NT2/D1 (cell line): ENCODE measurements at regions not wholly inside any gene's neighbourhood (a gene's known extent, or its start where the extent isn't known, plus 50 kb on each side); places are given as distances from the start of the nearest gene placed in this dataset.

Experiments
- DNase-seq: peaks from one replicate; pipeline ENCODE4 v3.0.0-alpha.2; 2011; ENCODE audit warnings: low read depth, low spot score
- H3K27me3 ChIP-seq: 2 replicates; pipeline ENCODE4 v1.6.0; 2011; ENCODE audit warnings: mild to moderate bottlenecking; ENCODE audit not compliant: insufficient read length, insufficient read depth
- H3K36me3 ChIP-seq: 2 replicates; pipeline ENCODE4 v1.6.1; 2011; ENCODE audit warnings: mild to moderate bottlenecking, low read length, mixed read lengths; ENCODE audit not compliant: insufficient read depth, insufficient read length
- H3K4me1 ChIP-seq: 2 replicates; pipeline ENCODE4 v1.5.1; 2011; ENCODE audit not compliant: insufficient read depth, insufficient read length
- H3K4me3 ChIP-seq: 2 replicates; pipeline ENCODE4 v1.5.1; 2011; ENCODE audit warnings: low read depth; ENCODE audit not compliant: insufficient read length
- H3K9ac ChIP-seq: 2 replicates; pipeline ENCODE4 v1.6.0; 2011; ENCODE audit warnings: low read depth; ENCODE audit not compliant: insufficient read length
- H3K9me3 ChIP-seq: 2 replicates; pipeline ENCODE4 v1.5.1; 2011; ENCODE audit warnings: mild to moderate bottlenecking, low read length; ENCODE audit not compliant: insufficient read depth
- SUZ12 ChIP-seq: IDR thresholded peaks from 2 replicates; pipeline ENCODE4 v1.6.1; 2011; ENCODE audit not compliant: insufficient read length, insufficient read depth; ENCODE audit errors: extremely low read depth
- YY1 ChIP-seq: IDR thresholded peaks from 2 replicates; pipeline ENCODE4 v1.6.1; 2011; ENCODE audit not compliant: insufficient read length, insufficient read depth
- ZNF274 ChIP-seq: IDR thresholded peaks from 2 replicates; pipeline ENCODE4 v1.6.1; 2011; ENCODE audit warnings: mild to moderate bottlenecking, low read depth, low read length

DNA sequence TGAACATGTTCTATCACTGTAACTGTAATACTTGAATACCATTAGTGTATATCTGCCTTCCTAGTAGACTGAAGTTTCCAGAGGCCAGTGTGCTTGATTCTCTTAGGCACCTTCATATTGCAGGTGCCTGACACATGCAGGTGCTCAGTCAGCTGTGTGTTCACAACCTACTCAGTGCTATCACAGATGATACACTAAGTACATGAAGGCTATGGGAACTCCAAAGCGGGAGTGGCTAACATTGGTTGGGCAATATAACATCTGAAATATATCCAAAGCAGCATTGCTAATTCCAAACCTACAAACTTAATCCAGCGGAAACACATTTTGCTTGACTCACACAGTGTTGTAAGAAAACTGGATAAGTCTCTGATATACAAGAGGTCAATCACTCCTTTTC lies 539.3 kb upstream of the ISX start:
- Histone ChIP-seq H3K4me3 (no peak overlapping the region), H3K9ac (no peak overlapping the region), H3K27me3 (no peaks in the 10 kb centered on the region), H3K36me3 (no peaks in the 10 kb centered on the region), H3K4me1 (no peaks in the 10 kb centered on the region), H3K9me3 (no peaks in the 10 kb centered on the region)
- DNase-seq = no peak
- TF ChIP-seq YY1 (no peak), ZNF274 (no peak), SUZ12 (no peak)

- no peaks in the 10 kb centered on the region for H3K4me1 ChIP-seq
- TF ChIP-seq YY1 = no peak
- no peak for TF ChIP-seq SUZ12
- no peak for TF ChIP-seq ZNF274
- DNase-seq = no peak
Observed at GRCh38 chr22:34534101-34534500, 531.9 kb upstream of the ISX start.

GRCh38 chr22:34567367-34567766 lies 498.6 kb upstream of the ISX start:
- Histone ChIP-seq H3K27me3 (no peaks in the 10 kb centered on the region), H3K4me3 (no peak overlapping the region), H3K4me1 (no peaks in the 10 kb centered on the region), H3K9me3 (no peaks in the 10 kb centered on the region), H3K36me3 (no peaks in the 10 kb centered on the region), H3K9ac (no peak overlapping the region)
- DNase-seq = no peak
- TF ChIP-seq SUZ12 = no peak
- TF ChIP-seq YY1 = no peak
- TF ChIP-seq ZNF274 = no peak

More at GRCh38 chr22:34534101-34534500, 531.9 kb upstream of the ISX start:
- no peaks in the 10 kb centered on the region for H3K36me3 ChIP-seq
- no peak overlapping the region for H3K9ac ChIP-seq
- no peaks in the 10 kb centered on the region for H3K27me3 ChIP-seq
- no peak overlapping the region for H3K4me3 ChIP-seq
- no peaks in the 10 kb centered on the region for H3K9me3 ChIP-seq

GRCh38 chr22:34570408-34570807 lies 495.6 kb upstream of the ISX start:
- Histone ChIP-seq H3K9ac (no peak overlapping the region), H3K36me3 (no peaks in the 10 kb centered on the region)
- DNase-seq = no peak

GRCh38 chr22:34579519-34579918 lies 486.4 kb upstream of the ISX start:
- no peaks in the 10 kb centered on the region for H3K9me3 ChIP-seq
- no peaks in the 10 kb centered on the region for H3K36me3 ChIP-seq
- TF ChIP-seq YY1 = no peak
- no peak for TF ChIP-seq SUZ12
- TF ChIP-seq ZNF274 = no peak
- no peaks in the 10 kb centered on the region for H3K4me1 ChIP-seq
- H3K4me3 ChIP-seq = no peak overlapping the region
- DNase-seq = no peak
- H3K9ac ChIP-seq = no peak overlapping the region
- no peaks in the 10 kb centered on the region for H3K27me3 ChIP-seq

More at GRCh38 chr22:34570408-34570807, 495.6 kb upstream of the ISX start:
- H3K4me1 ChIP-seq = no peaks in the 10 kb centered on the region
- no peaks in the 10 kb centered on the region for H3K27me3 ChIP-seq
- H3K4me3 ChIP-seq = no peak overlapping the region
- no peak for TF ChIP-seq YY1
- TF ChIP-seq SUZ12 = no peak
- TF ChIP-seq ZNF274 = no peak
- no peaks in the 10 kb centered on the region for H3K9me3 ChIP-seq

DNA sequence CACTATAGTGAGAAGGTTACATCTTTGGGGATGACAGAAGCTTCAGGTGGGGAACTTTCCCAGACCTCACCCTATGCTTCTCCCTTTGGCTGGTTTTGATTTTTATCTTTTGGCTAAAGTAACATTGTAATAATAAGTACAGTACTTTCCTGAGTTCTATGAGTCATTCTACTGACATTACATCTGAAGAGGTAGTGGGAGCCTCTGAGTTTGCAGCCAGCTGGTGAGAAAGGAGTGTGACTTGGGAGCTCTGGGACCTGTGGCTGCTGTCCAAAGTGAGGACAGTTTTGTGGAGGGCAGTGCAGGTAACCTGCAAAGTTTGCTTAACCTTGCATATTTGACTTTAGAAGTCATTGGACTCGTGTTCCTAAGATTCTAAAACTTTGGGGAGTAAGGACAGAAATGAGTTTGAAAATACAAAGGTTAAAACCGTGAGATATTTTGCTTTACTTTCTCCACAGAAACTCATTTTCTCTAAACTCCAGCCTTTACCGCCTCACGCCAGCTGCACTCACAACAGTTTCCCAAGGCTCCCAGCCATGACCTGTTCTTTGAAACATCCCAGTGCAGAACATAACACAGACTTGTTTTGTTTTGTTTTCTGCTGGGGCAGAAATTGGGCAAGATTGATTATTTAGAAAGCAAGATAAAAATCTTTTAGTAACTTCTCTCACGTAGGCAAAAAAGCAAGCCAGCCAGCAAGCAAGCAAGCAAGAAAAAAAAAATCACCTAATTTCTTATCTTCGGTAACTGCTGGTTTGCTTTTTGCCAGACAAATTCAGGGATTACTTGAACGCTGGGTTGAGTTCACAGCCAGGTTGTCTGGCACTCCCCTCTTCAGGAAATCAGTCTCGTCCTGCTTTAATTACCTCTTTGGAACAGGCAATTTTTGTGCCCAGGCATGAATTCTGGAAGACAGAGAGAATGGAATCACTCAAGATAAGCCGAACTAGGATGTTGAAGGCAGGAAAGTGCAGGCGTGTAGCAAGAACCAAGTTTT lies 478.3 kb upstream of the ISX start:
- Histone ChIP-seq H3K27me3 (no peaks in the 10 kb centered on the region), H3K36me3 (no peaks in the 10 kb centered on the region), H3K4me1 (no peaks in the 10 kb centered on the region), H3K9ac (no peak overlapping the region), H3K4me3 (no peak overlapping the region), H3K9me3 (no peaks in the 10 kb centered on the region)
- TF ChIP-seq ZNF274 = no peak
- no peak for TF ChIP-seq SUZ12
- no peak for TF ChIP-seq YY1
- DNase-seq = no peak

DNA sequence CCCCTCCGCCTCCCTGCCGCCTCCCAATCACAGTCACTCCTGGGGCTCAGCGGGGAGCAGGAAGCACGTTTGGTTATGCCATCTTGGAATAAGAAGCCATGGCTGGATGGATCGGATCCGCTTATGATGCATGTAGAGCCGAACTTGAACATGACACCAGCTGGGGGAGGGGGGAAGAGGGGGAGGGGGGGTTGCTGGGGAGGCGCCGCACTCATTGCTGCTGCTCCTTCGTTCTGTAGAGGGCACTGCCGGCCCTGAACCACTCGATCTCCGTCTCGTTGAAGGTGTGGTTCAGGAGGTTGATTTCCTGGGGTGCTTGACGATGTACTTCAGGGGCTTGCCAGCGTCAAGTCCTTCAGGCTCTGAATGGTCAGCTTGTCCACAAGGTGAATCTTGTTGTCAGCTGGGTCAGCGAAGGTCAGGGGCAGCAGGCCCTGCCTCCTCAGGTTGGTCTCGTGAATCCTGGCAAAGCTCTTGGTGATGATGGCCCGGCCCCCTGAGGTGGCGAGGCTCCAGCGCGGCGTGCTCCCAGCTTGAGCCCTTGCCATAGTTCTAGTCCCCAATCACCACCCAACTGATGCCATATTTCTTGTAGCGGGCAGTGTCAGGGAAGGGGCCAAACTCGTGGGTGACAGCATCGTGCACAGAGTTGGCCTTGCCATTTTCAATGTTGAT lies 476.9 kb upstream of the ISX start:
- Histone ChIP-seq H3K9ac (no peak overlapping the region), H3K36me3 (no peaks in the 10 kb centered on the region), H3K9me3 (no peaks in the 10 kb centered on the region), H3K27me3 (no peaks in the 10 kb centered on the region), H3K4me1 (no peaks in the 10 kb centered on the region), H3K4me3 (no peak overlapping the region)
- TF ChIP-seq YY1 (no peak), ZNF274 (no peak), SUZ12 (no peak)
- DNase-seq = no peak
